Neuronal stem cell (in vitro differentiated cells): ENCODE measurements at regions not wholly inside any gene's neighbourhood (a gene's known extent, or its start where the extent isn't known, plus 50 kb on each side); places are given as distances from the start of the nearest gene placed in this dataset.

Experiments used
- DNase-seq: peaks from one replicate; pipeline ENCODE4 v3.0.0-alpha.2; 2013; ENCODE audit warnings: low spot score
- H2AFZ ChIP-seq: one replicate; pipeline ENCODE4 v1.6.1; 2013; ENCODE audit warnings: mild to moderate bottlenecking, low read length, inconsistent platforms
- H2AK5ac ChIP-seq: 2 replicates; pipeline ENCODE4 v1.6.1; 2013; ENCODE audit warnings: low read depth, mild to moderate bottlenecking, inconsistent platforms, low read length, moderate library complexity, mixed read lengths
- H2BK120ac ChIP-seq: 2 replicates; pipeline ENCODE4 v1.6.1; 2013; ENCODE audit warnings: low read depth, mild to moderate bottlenecking, inconsistent platforms, low read length, moderate library complexity, mixed read lengths
- H2BK12ac ChIP-seq: one replicate; pipeline ENCODE4 v1.6.1; 2013; ENCODE audit warnings: low read length, inconsistent platforms
- H2BK15ac ChIP-seq: 2 replicates; pipeline ENCODE4 v1.6.1; 2013; ENCODE audit warnings: mild to moderate bottlenecking, low read length, inconsistent platforms, mixed read lengths
- H2BK5ac ChIP-seq: one replicate; pipeline ENCODE4 v1.6.1; 2013; ENCODE audit warnings: inconsistent platforms, mild to moderate bottlenecking, low read length, moderate library complexity
- H3K14ac ChIP-seq: one replicate; pipeline ENCODE4 v1.6.1; 2013; ENCODE audit warnings: low read length, inconsistent platforms
- H3K18ac ChIP-seq: 2 replicates; pipeline ENCODE4 v1.6.1; 2013; ENCODE audit warnings: low read length, inconsistent platforms
- H3K23ac ChIP-seq: 2 replicates; pipeline ENCODE4 v1.6.1; 2013; ENCODE audit warnings: low read depth, mild to moderate bottlenecking, mixed read lengths, low read length, inconsistent platforms; ENCODE audit not compliant: poor library complexity
- H3K27ac ChIP-seq: replicated peaks from 3 replicates; pipeline ENCODE4 v1.5.1; 2013; ENCODE audit warnings: low read length, inconsistent platforms
- H3K27me3 ChIP-seq, 3 experiments: 2 replicates each; pipeline ENCODE4 v1.6.1; 2013; ENCODE audit warnings: low read length in 3 of 3, mild to moderate bottlenecking in 2 of 3, inconsistent platforms in 1 of 3, low read depth in 1 of 3, mixed read lengths in 1 of 3, moderate library complexity in 1 of 3; ENCODE audit not compliant: control insufficient read depth in 3 of 3, insufficient read depth in 3 of 3
- H3K36me3 ChIP-seq, 2 donors: replicated peaks in 1 of 2; 2 replicates each; pipeline ENCODE4 v1.6.1; 2013; ENCODE audit warnings: low read length in 2 of 2; ENCODE audit not compliant: control insufficient read depth in 2 of 2, insufficient read depth in 2 of 2
- H3K4ac ChIP-seq: 2 replicates; pipeline ENCODE4 v1.6.1; 2013; ENCODE audit warnings: inconsistent platforms, mild to moderate bottlenecking, low read length, moderate library complexity
- H3K4me1 ChIP-seq, 2 donors: 1 replicate in 1 of 2; 2 replicates in 1 of 2; pipeline ENCODE4 v1.6.1; 2013; ENCODE audit warnings: low read length in 2 of 2, low read depth in 1 of 2; ENCODE audit not compliant: control insufficient read depth in 2 of 2, insufficient read depth in 1 of 2
- H3K4me2 ChIP-seq: one replicate; pipeline ENCODE4 v1.6.1; 2013; ENCODE audit warnings: mild to moderate bottlenecking, low read length, inconsistent platforms; ENCODE audit not compliant: insufficient read depth, poor library complexity, severe bottlenecking
- H3K4me3 ChIP-seq, 2 donors: 2 replicates each; pipeline ENCODE4 v1.5.1; 2013; ENCODE audit warnings: low read length in 2 of 2, mild to moderate bottlenecking in 2 of 2, inconsistent platforms in 1 of 2, moderate library complexity in 1 of 2
- H3K79me1 ChIP-seq: one replicate; pipeline ENCODE4 v1.6.1; 2013; ENCODE audit warnings: low read depth, mild to moderate bottlenecking, inconsistent platforms, low read length, moderate library complexity
- H3K9ac ChIP-seq: one replicate; pipeline ENCODE4 v1.6.1; 2013; ENCODE audit warnings: mild to moderate bottlenecking, low read depth, low read length, inconsistent platforms; ENCODE audit not compliant: poor library complexity
- H3K9me3 ChIP-seq, 2 donors: replicated peaks in 1 of 2; 2 replicates each; pipeline versions ENCODE3 to v1.6.1; 2013; ENCODE audit warnings: low read length in 2 of 2, mild to moderate bottlenecking in 2 of 2, inconsistent platforms in 1 of 2, low read depth in 1 of 2, mixed read lengths in 1 of 2, moderate library complexity in 1 of 2; ENCODE audit not compliant: control insufficient read depth in 2 of 2, insufficient read depth in 1 of 2
- H4K8ac ChIP-seq: one replicate; pipeline ENCODE4 v1.6.1; 2013; ENCODE audit warnings: low read depth, mild to moderate bottlenecking, inconsistent platforms, low read length, moderate library complexity
- H4K91ac ChIP-seq: one replicate; pipeline ENCODE4 v1.6.1; 2013; ENCODE audit warnings: low read length, low read depth, mild to moderate bottlenecking, inconsistent platforms; ENCODE audit not compliant: poor library complexity
- WGBS, 2 donors: extraction: QIAGEN DNeasy Blood & Tissue Kit; methylation state at CpG; one replicate each; pipeline ENCODE4 v1.1.7; 2013; ENCODE audit warnings: missing lambda C conversion rate in 2 of 2, mixed read lengths in 1 of 2; ENCODE audit not compliant: insufficient read length in 2 of 2, insufficient replicate concordance in 1 of 2; ENCODE audit errors: extremely low coverage in 2 of 2; 5-methylcytosine and 5-hydroxymethylcytosine counted together

DNA sequence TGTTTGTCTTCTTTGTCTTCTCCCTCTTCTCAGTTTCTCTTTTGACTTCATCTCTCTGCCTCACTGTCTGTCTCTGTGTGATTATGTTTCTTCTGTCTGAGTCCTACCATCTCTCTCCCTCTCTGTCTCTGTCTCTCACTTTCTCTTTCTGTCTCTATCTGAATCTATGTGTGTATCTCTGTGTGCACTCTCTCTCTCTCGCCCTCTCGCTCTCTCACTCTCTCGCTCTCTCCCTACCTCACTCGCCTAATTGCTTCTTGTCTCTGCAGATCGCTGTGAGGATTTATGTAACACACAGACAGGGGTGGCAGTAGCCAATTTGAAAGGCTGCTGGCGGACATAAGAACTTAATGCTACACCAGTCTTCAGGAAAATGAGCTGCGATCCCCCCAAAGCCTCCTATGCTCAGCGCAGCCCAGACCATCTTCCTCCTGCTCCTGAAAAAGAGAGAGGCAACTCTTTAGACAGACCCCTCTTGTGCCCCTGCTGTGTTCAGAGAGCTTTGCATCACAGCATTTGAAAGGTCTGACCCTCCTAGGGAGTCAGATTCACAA is 140.9 kb downstream of the CCT6B start:
- Histone ChIP-seq H3K36me3 (no peaks in the 10 kb centered on the region), H3K79me1 (no peaks in the 10 kb centered on the region), H2BK12ac (no peak overlapping the region), H4K91ac (no peak overlapping the region), H3K27ac (no peak overlapping the region), H3K9me3 (no peaks in the 10 kb centered on the region), H3K27me3 (peaks cover 0 to 6% (median 3%) of the 10 kb centered on the region in 3 experiments), H2AFZ (no peak overlapping the region), H3K4me3 (no peak overlapping the region), H3K23ac (no peak overlapping the region), H3K4me1 (peaks cover 3 to 10% of the 10 kb centered on the region in 2 donors), H3K9ac (no peak overlapping the region), H2BK120ac (no peak overlapping the region), H3K14ac (no peak overlapping the region), H2BK5ac (no peak overlapping the region), H3K4me2 (no peak overlapping the region), H3K4ac (no peak overlapping the region), H3K18ac (no peak overlapping the region), H4K8ac (no peak overlapping the region), H2AK5ac (no peak overlapping the region), H2BK15ac (no peak overlapping the region)
- DNase-seq: no peak
- WGBS, 2 donors: no CpG with 5 or more reads among the region's 8 CpGs

DNA sequence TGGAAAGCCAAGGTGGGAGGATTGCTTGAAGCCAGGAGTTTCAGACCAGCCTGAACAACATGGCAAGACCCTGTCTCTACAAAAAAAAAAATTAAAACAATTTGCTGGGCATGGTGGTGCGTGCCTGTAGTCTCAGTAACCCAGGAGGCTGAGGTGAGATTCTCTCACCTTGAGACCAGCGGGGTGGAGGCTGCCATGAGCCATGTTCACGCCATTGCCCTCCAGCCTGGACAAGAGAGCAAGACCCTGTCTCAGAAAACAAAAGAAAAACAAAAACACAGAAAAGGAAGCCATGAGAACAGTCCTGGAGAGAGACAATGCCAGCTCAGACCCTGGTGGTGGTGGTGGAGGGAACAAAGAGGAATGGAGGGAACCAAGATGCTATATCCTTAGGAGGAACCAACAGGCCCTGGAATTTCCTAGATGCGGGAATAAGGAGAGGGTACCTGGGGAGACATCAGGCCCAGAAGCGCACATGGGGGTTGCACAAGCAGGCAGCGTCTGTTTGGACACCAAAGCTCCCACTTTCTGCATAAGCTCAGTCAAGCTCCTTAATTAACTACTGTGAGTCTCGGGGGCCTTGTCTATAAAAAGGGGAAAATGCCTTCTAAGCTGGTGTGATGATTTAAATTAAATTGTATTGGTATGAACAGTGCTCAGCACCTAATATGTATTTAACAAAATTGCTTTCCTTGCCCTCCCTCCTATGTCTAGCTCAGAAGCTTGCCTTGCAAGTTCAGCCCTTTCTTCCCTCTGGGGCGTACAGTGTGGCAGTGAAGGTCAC is 143.8 kb downstream of the CCT6B start:
- H3K4me3 ChIP-seq: no peak overlapping the region
- H2BK120ac ChIP-seq: peak overlapping the region; percentile 18
- H3K27ac ChIP-seq: no peak overlapping the region
- H4K8ac ChIP-seq: no peak overlapping the region
- peaks cover 3 to 10% of the 10 kb centered on the region in 2 donors for H3K4me1 ChIP-seq
- no peak overlapping the region for H4K91ac ChIP-seq
- no peak for DNase-seq
- no peak overlapping the region for H2BK12ac ChIP-seq
- H3K4ac ChIP-seq: no peak overlapping the region
- no peaks in the 10 kb centered on the region for H3K79me1 ChIP-seq
- WGBS, 2 donors: no CpG with 5 or more reads among the region's 8 CpGs
- H2AK5ac ChIP-seq: no peak overlapping the region
- no peak overlapping the region for H3K9ac ChIP-seq
- H3K36me3 ChIP-seq: no peaks in the 10 kb centered on the region
- no peak overlapping the region for H2BK5ac ChIP-seq
- H3K9me3 ChIP-seq: no peaks in the 10 kb centered on the region
- peaks cover 0 to 6% (median 3%) of the 10 kb centered on the region in 3 experiments for H3K27me3 ChIP-seq
- no peak overlapping the region for H3K23ac ChIP-seq
- H3K14ac ChIP-seq: no peak overlapping the region
- no peak overlapping the region for H2AFZ ChIP-seq
- no peak overlapping the region for H3K4me2 ChIP-seq
- no peak overlapping the region for H3K18ac ChIP-seq
- no peak overlapping the region for H2BK15ac ChIP-seq

DNA sequence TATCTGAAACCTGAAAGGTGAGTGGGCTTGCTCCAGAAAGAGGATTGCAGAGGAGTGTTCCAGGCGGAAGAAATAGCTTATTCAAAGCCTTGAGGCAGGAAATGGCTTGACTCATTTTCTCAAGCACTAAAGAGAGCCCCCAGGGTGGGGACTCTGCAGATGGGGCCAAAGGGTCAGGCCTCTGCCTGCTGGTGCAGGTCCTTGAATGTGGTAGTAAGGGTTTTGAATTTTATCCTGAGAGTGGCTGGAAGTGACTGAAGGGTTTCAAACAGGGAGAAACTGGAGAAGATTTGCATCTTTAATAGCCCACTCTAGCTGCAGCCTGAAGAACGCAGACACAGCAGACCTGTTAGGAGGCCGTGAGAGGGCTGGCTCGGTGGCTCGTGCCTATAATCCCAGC is 144.4 kb downstream of the CCT6B start:
- Histone ChIP-seq H3K79me1 (no peaks in the 10 kb centered on the region), H2BK15ac (no peak overlapping the region), H2BK12ac (no peak overlapping the region), H3K27ac (no peak overlapping the region), H2BK120ac (no peak overlapping the region), H3K4ac (no peak overlapping the region), H3K27me3 (peaks cover 0 to 6% (median 3%) of the 10 kb centered on the region in 3 experiments), H3K4me3 (no peak overlapping the region), H3K36me3 (no peaks in the 10 kb centered on the region), H3K9ac (no peak overlapping the region), H4K8ac (no peak overlapping the region), H3K9me3 (no peaks in the 10 kb centered on the region), H2AFZ (no peak overlapping the region), H2AK5ac (no peak overlapping the region), H3K18ac (no peak overlapping the region), H4K91ac (no peak overlapping the region), H2BK5ac (no peak overlapping the region), H3K14ac (no peak overlapping the region), H3K4me2 (no peak overlapping the region), H3K4me1 (peaks cover 3 to 10% of the 10 kb centered on the region in 2 donors), H3K23ac (no peak overlapping the region)
- no peak for DNase-seq
- WGBS, 2 donors: no CpG with 5 or more reads among the region's 5 CpGs

DNA sequence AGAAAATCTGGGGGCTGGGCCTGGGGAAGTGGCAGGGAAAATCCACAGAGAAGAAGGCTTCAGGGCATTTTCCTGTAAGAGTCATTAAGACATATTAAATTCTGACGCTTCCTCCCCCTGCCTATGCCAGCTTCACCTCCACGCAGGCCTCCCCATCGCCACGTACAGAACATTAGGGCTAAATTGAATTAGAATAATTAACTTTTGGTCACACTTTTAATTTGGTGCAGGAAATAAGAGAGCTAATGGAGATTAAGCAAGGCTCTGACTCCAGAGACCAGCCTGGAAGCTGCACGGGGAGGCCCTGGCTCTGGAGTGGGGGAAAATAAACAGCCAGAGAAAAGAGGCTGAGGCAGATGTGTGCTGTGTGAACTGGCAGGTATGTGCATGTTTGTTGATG is 148.0 kb downstream of the CCT6B start:
- Histone ChIP-seq H3K23ac (no peak overlapping the region), H3K18ac (no peak overlapping the region), H3K27ac (no peak overlapping the region), H3K4ac (no peak overlapping the region), H2BK12ac (no peak overlapping the region), H3K4me2 (no peak overlapping the region), H2BK120ac (no peak overlapping the region), H3K36me3 (no peaks in the 10 kb centered on the region), H3K4me3 (no peak overlapping the region), H3K9me3 (no peaks in the 10 kb centered on the region), H2BK5ac (no peak overlapping the region), H4K8ac (no peak overlapping the region), H2AK5ac (no peak overlapping the region), H3K79me1 (no peaks in the 10 kb centered on the region), H3K14ac (no peak overlapping the region), H2BK15ac (no peak overlapping the region), H4K91ac (no peak overlapping the region), H2AFZ (no peak overlapping the region), H3K4me1 (peaks cover 3 to 4% of the 10 kb centered on the region in 2 donors), H3K9ac (no peak overlapping the region), H3K27me3 (peaks cover 0 to 4% (median 2%) of the 10 kb centered on the region in 3 experiments)
- DNase-seq: no peak
- no CpG with 5 or more reads among the region's 5 CpGs for WGBS, 2 donors
